Frontal cortex (tissue), 3 donors: ENCODE measurements at regions not wholly inside any gene's neighbourhood (a gene's known extent, or its start where the extent isn't known, plus 50 kb on each side); places are given as distances from the start of the nearest gene placed in this dataset.

Source experiments
- DNase-seq, 2 donors: peaks; one replicate each; pipeline ENCODE4 v3.0.0; 2012; ENCODE audit warnings: low spot score in 2 of 2
- FAIRE-seq: peaks from 2 replicates; lab custom pipeline; 2012; peaks lifted over from hg19 to GRCh38; lab: Jason Lieb, UNC
- donor health status: control.
- donor health status: control.
- donor health status: control.

GRCh38 chr10:129375171-129375570 lies 91.9 kb upstream of the MGMT start:
- FAIRE-seq (no peak), DNase-seq (no peak)

GRCh38 chr10:129375912-129376311 lies 91.1 kb upstream of the MGMT start:
- FAIRE-seq (no peak), DNase-seq (no peak)

- DNase-seq: no peak
- no peak for FAIRE-seq
Observed at GRCh38 chr10:129380279-129380678, 86.8 kb upstream of the MGMT start.

GRCh38 chr10:129381741-129382140 lies 85.3 kb upstream of the MGMT start:
- FAIRE-seq (no peak), DNase-seq (no peak)

- FAIRE-seq (no peak), DNase-seq (no peak)
Observed at GRCh38 chr10:129382401-129382800, 84.6 kb upstream of the MGMT start.

GRCh38 chr10:129383651-129384050 lies 83.4 kb upstream of the MGMT start:
- FAIRE-seq (no peak), DNase-seq (no peak)

GRCh38 chr10:129385600-129385999 lies 81.4 kb upstream of the MGMT start:
- FAIRE-seq: no peak

GRCh38 chr10:129386415-129387257 lies 80.4 kb upstream of the MGMT start:
- no peak for FAIRE-seq

More at GRCh38 chr10:129385600-129385999, 81.4 kb upstream of the MGMT start:
- DNase-seq: no peak

GRCh38 chr10:129387258-129387525 lies 79.8 kb upstream of the MGMT start:
- FAIRE-seq (no peak), DNase-seq (no peak)

More at GRCh38 chr10:129386415-129387257, 80.4 kb upstream of the MGMT start:
- DNase-seq: no peak

GRCh38 chr10:129388435-129388834 lies 78.6 kb upstream of the MGMT start:
- DNase-seq (no peak), FAIRE-seq (no peak)

- no peak for FAIRE-seq
- no peak for DNase-seq
Observed at GRCh38 chr10:129389194-129389593, 77.8 kb upstream of the MGMT start.

GRCh38 chr10:129390147-129390546 lies 76.9 kb upstream of the MGMT start:
- DNase-seq (no peak), FAIRE-seq (no peak)

GRCh38 chr10:129390726-129391125 lies 76.3 kb upstream of the MGMT start:
- DNase-seq: no peak
- no peak for FAIRE-seq

- FAIRE-seq (no peak), DNase-seq (no peak)
Observed at GRCh38 chr10:129391464-129391863, 75.6 kb upstream of the MGMT start.

GRCh38 chr10:129392855-129393254 lies 74.2 kb upstream of the MGMT start:
- FAIRE-seq (no peak), DNase-seq (no peak)

- DNase-seq (no peak), FAIRE-seq (no peak)
Observed at GRCh38 chr10:129393812-129394211, 73.2 kb upstream of the MGMT start.

GRCh38 chr10:129394518-129395328 lies 72.3 kb upstream of the MGMT start:
- DNase-seq (no peak), FAIRE-seq (no peak)

- no peak for FAIRE-seq
Observed at GRCh38 chr10:129396021-129396722, 70.9 kb upstream of the MGMT start.

GRCh38 chr10:129397198-129397974 lies 69.7 kb upstream of the MGMT start:
- no peak for FAIRE-seq
- no peak for DNase-seq

More at GRCh38 chr10:129396021-129396722, 70.9 kb upstream of the MGMT start:
- DNase-seq: no peak

GRCh38 chr10:129398711-129399141 lies 68.3 kb upstream of the MGMT start:
- DNase-seq (no peak), FAIRE-seq (no peak)
